Karpas-422 (cell line): ENCODE measurements at regions not wholly inside any gene's neighbourhood (a gene's known extent, or its start where the extent isn't known, plus 50 kb on each side); places are given as distances from the start of the nearest gene placed in this dataset.
"Not testable (repeated sequence)": the region's sequence is repeated elsewhere in the genome, so short reads cannot be mapped to it uniquely, and the experiment has no call there.

ENCODE experiments used
- DNase-seq: peaks from one replicate; pipeline ENCODE4 v3.0.0-alpha.2; 2015
- H2AFZ ChIP-seq: fragments of 200-600 bp; sonication (generic); 2 replicates; pipeline ENCODE4 v1.6.1; 2014; ENCODE audit warnings: antibody characterized with exemption, low read length, mixed read lengths
- H3K27ac ChIP-seq: fragments of 200-600 bp; sonication (generic); 2 replicates; pipeline ENCODE4 v1.5.1; 2014; ENCODE audit warnings: mild to moderate bottlenecking, low read length, moderate library complexity
- H3K27me3 ChIP-seq: fragments of 200-600 bp; sonication (generic); 2 replicates; pipeline ENCODE4 v1.6.1; 2014; ENCODE audit warnings: low read length, mixed read lengths
- H3K36me3 ChIP-seq: fragments of 200-600 bp; sonication (generic); 2 replicates; pipeline ENCODE4 v1.6.1; 2014; ENCODE audit warnings: low read length, mixed read lengths; ENCODE audit not compliant: insufficient read depth
- H3K4me1 ChIP-seq: fragments of 200-600 bp; sonication (generic); 2 replicates; pipeline ENCODE4 v1.6.1; 2014; ENCODE audit warnings: mild to moderate bottlenecking, low read length, mixed read lengths
- H3K4me2 ChIP-seq: fragments of 200-600 bp; sonication (generic); 2 replicates; pipeline ENCODE4 v1.6.1; 2014; ENCODE audit warnings: low read length, low read depth, mild to moderate bottlenecking; ENCODE audit not compliant: poor library complexity, severe bottlenecking
- H3K4me3 ChIP-seq: fragments of 200-600 bp; sonication (generic); 2 replicates; pipeline ENCODE4 v1.5.1; 2014; ENCODE audit warnings: mild to moderate bottlenecking, antibody characterized with exemption, low read length, mixed read lengths
- H3K79me2 ChIP-seq: fragments of 200-600 bp; sonication (generic); 2 replicates; pipeline ENCODE4 v1.6.1; 2014; ENCODE audit warnings: mild to moderate bottlenecking, low read length, mixed read lengths
- H3K9ac ChIP-seq: fragments of 200-600 bp; sonication (generic); 2 replicates; pipeline ENCODE4 v1.6.0; 2014; ENCODE audit warnings: low read length
- H3K9me2 ChIP-seq: fragments of 200-600 bp; sonication (generic), shearing (Covaris generic); replicated peaks from 2 replicates; pipeline ENCODE4 v1.6.0; 2014; ENCODE audit warnings: mild to moderate bottlenecking, low read length, moderate library complexity; ENCODE audit not compliant: insufficient read depth
- H3K9me3 ChIP-seq: fragments of 300-700, 200-600 bp; sonication (generic); 2 replicates; pipeline ENCODE4 v1.6.1; 2014; ENCODE audit warnings: low read length, mixed read lengths
- H4K20me1 ChIP-seq: fragments of 200-600 bp; sonication (generic); 2 replicates; pipeline ENCODE4 v1.6.1; 2014; ENCODE audit warnings: mild to moderate bottlenecking, antibody characterized with exemption, low read length, low read depth; ENCODE audit not compliant: insufficient read depth

- Histone ChIP-seq H3K9ac (no peak overlapping the region), H3K27me3 (no peaks in the 10 kb centered on the region), H3K4me1 (no peaks in the 10 kb centered on the region), H3K36me3 (no peaks in the 10 kb centered on the region), H3K9me3 (no peaks in the 10 kb centered on the region), H3K4me3 (no peak overlapping the region), H2AFZ (no peak overlapping the region), H3K27ac (no peak overlapping the region), H4K20me1 (no peaks in the 10 kb centered on the region), H3K4me2 (no peak overlapping the region), H3K79me2 (no peaks in the 10 kb centered on the region), H3K9me2 (no peaks in the 10 kb centered on the region)
- DNase-seq: no peak
These were observed 156.3 kb downstream of the KBTBD8 start for GRCh38 chr3:67154429-67154828.

- H3K27me3 ChIP-seq: no peaks in the 10 kb centered on the region; the same call in 1 of the 2 replicates
- no peaks in the 10 kb centered on the region for H3K36me3 ChIP-seq
- no peaks in the 10 kb centered on the region for H3K79me2 ChIP-seq
- no peak overlapping the region for H3K4me2 ChIP-seq
- no peak for DNase-seq
- no peak overlapping the region for H3K4me3 ChIP-seq
- no peaks in the 10 kb centered on the region for H4K20me1 ChIP-seq
- H3K9me3 ChIP-seq: no peaks in the 10 kb centered on the region
- H3K9me2 ChIP-seq: no peaks in the 10 kb centered on the region
- H3K9ac ChIP-seq: no peak overlapping the region
- no peak overlapping the region for H2AFZ ChIP-seq
- H3K27ac ChIP-seq: no peak overlapping the region
- no peaks in the 10 kb centered on the region for H3K4me1 ChIP-seq
These were observed 169.4 kb downstream of the KBTBD8 start for GRCh38 chr3:67167481-67167880.

- H3K4me1 ChIP-seq: no peaks in the 10 kb centered on the region
- H3K4me2 ChIP-seq: no peak overlapping the region
- no peaks in the 10 kb centered on the region for H3K36me3 ChIP-seq
- no peak for DNase-seq
- H3K9me2 ChIP-seq: no peaks in the 10 kb centered on the region
- no peak overlapping the region for H3K27ac ChIP-seq
- H4K20me1 ChIP-seq: no peaks in the 10 kb centered on the region
- no peaks in the 10 kb centered on the region for H3K27me3 ChIP-seq
- no peak overlapping the region for H3K9ac ChIP-seq
- H3K9me3 ChIP-seq: no peaks in the 10 kb centered on the region
- H3K4me3 ChIP-seq: no peak overlapping the region
- H3K79me2 ChIP-seq: no peaks in the 10 kb centered on the region
- no peak overlapping the region for H2AFZ ChIP-seq
These were observed 173.7 kb downstream of the KBTBD8 start for GRCh38 chr3:67171841-67172240.

GRCh38 chr3:67173130-67173529 lies 175.0 kb downstream of the KBTBD8 start:
- H3K9me3 ChIP-seq, H3K36me3 ChIP-seq, H2AFZ ChIP-seq, H3K4me3 ChIP-seq, H3K4me2 ChIP-seq, H3K27me3 ChIP-seq, H4K20me1 ChIP-seq, H3K79me2 ChIP-seq, H3K27ac ChIP-seq, H3K4me1 ChIP-seq, H3K9me2 ChIP-seq, DNase-seq, H3K9ac ChIP-seq: not testable (repeated sequence)

GRCh38 chr3:67176396-67176795 lies 178.3 kb downstream of the KBTBD8 start:
- no peak for DNase-seq
- Histone ChIP-seq H3K4me2 (no peak overlapping the region), H3K9me2 (no peaks in the 10 kb centered on the region), H3K9ac (no peak overlapping the region), H3K79me2 (no peaks in the 10 kb centered on the region), H2AFZ (no peak overlapping the region), H3K27ac (no peak overlapping the region), H3K4me3 (no peak overlapping the region), H3K9me3 (no peaks in the 10 kb centered on the region), H4K20me1 (no peaks in the 10 kb centered on the region), H3K27me3 (no peaks in the 10 kb centered on the region), H3K4me1 (no peaks in the 10 kb centered on the region), H3K36me3 (no peaks in the 10 kb centered on the region)

- Histone ChIP-seq H3K27me3 (no peaks in the 10 kb centered on the region), H3K27ac (no peak overlapping the region), H3K4me2 (no peak overlapping the region), H4K20me1 (no peaks in the 10 kb centered on the region), H3K9ac (no peak overlapping the region), H3K9me2 (no peaks in the 10 kb centered on the region), H2AFZ (no peak overlapping the region), H3K4me1 (no peaks in the 10 kb centered on the region), H3K9me3 (no peaks in the 10 kb centered on the region), H3K4me3 (no peak overlapping the region), H3K36me3 (no peaks in the 10 kb centered on the region), H3K79me2 (no peaks in the 10 kb centered on the region)
- DNase-seq: no peak
These were observed 194.4 kb downstream of the KBTBD8 start for GRCh38 chr3:67192466-67192865.

GRCh38 chr3:67196677-67197076 lies 198.6 kb downstream of the KBTBD8 start:
- Histone ChIP-seq H3K79me2 (no peaks in the 10 kb centered on the region), H3K36me3 (no peaks in the 10 kb centered on the region), H4K20me1 (no peaks in the 10 kb centered on the region), H3K9me3 (no peaks in the 10 kb centered on the region), H3K27ac (no peak overlapping the region), H3K9ac (no peak overlapping the region), H3K27me3 (no peaks in the 10 kb centered on the region), H3K4me2 (no peak overlapping the region), H3K9me2 (no peaks in the 10 kb centered on the region), H3K4me1 (no peaks in the 10 kb centered on the region), H3K4me3 (no peak overlapping the region), H2AFZ (no peak overlapping the region)
- no peak for DNase-seq

GRCh38 chr3:67198374-67198773 lies 200.3 kb downstream of the KBTBD8 start:
- Histone ChIP-seq H3K9ac (no peak overlapping the region), H3K27me3 (no peaks in the 10 kb centered on the region), H3K4me1 (no peaks in the 10 kb centered on the region), H3K36me3 (no peaks in the 10 kb centered on the region), H3K79me2 (no peaks in the 10 kb centered on the region), H3K4me2 (no peak overlapping the region), H3K4me3 (no peak overlapping the region), H2AFZ (no peak overlapping the region), H3K9me3 (no peaks in the 10 kb centered on the region), H3K27ac (no peak overlapping the region), H3K9me2 (no peaks in the 10 kb centered on the region), H4K20me1 (no peaks in the 10 kb centered on the region)
- no peak for DNase-seq

GRCh38 chr3:67200618-67201017 lies 202.5 kb downstream of the KBTBD8 start:
- Histone ChIP-seq H3K27me3 (no peaks in the 10 kb centered on the region), H4K20me1 (no peaks in the 10 kb centered on the region), H3K27ac (no peak overlapping the region), H3K4me2 (no peak overlapping the region), H3K9me2 (no peaks in the 10 kb centered on the region), H3K4me3 (no peak overlapping the region), H3K9me3 (no peaks in the 10 kb centered on the region), H2AFZ (no peak overlapping the region), H3K36me3 (no peaks in the 10 kb centered on the region), H3K4me1 (no peaks in the 10 kb centered on the region), H3K9ac (no peak overlapping the region), H3K79me2 (no peaks in the 10 kb centered on the region)
- DNase-seq: no peak
